GM21737 (cell line): ENCODE measurements at regions not wholly inside any gene's neighbourhood (a gene's known extent, or its start where the extent isn't known, plus 50 kb on each side); places are given as distances from the start of the nearest gene placed in this dataset.

Experiments
- ATAC-seq: cut with Tn5 transposase; IDR thresholded peaks from one replicate; pipeline ENCODE4 v1.9.1; 2021; ENCODE audit warnings: mild to moderate bottlenecking, moderate library complexity; ENCODE audit not compliant: unreplicated experiment

- no peak for ATAC-seq
Measured at GRCh38 chr10:52855546-52856325, 83.2 kb upstream of the MBL2 start.

- no peak for ATAC-seq
Measured at GRCh38 chr10:52853704-52854103, 81.1 kb upstream of the MBL2 start.

DNA sequence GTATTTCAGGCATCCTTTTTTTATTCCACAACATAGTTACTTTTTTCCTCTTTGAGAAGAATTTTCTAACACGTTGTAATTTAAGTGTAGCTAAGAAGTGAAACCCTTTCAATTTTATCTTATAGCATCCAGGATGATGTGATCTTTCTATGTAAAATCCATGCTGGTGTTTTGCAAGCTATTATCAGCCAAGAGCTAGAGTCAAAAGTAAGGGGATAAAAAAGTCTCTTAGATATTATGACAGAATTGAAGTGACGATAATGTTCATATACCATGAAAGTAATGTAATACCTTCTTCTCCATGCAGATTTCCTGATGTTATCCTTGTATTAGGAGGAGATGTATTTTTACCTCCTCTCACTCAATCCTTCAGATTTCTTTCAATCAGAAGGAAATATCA, 64.2 kb upstream of the MBL2 start:
- ATAC-seq, result no peak
